ENCODE measurements at regions not wholly inside any gene's neighbourhood (a gene's known extent, or its start where the extent isn't known, plus 50 kb on each side); places are given as distances from the start of the nearest gene placed in this dataset.
A peak's percentile ranks its signal among the peaks of the same experiment; 100 is the strongest.

GRCh38 chr17:65405563-65405962 lies 155.9 kb downstream of the AXIN2 start:
- DNase-seq (ENCODE audit: low read depth): no peak

DNA sequence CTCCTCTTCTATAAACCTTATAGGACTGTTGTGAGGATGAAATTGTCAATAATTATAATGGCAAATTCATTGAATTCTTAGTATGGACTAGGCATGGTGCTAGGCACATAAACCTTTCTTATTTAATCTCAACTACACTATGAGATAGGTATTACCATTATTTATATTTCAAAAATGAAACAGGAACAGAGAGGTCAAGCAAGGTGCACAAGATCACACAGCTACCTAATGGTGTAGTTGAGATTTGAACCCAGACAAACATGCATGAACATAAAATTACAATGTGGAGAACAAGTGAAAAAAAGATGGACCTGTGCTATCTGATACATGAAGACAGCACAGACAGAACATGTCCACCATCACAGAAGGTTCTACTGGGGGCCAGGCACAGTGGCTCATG lies 156.7 kb downstream of the AXIN2 start:
- DNase-seq (ENCODE audit: low read depth): no peak

- DNase-seq (ENCODE audit: low read depth): no peak
Measured at GRCh38 chr17:65403626-65404025, 157.8 kb downstream of the AXIN2 start.

DNA sequence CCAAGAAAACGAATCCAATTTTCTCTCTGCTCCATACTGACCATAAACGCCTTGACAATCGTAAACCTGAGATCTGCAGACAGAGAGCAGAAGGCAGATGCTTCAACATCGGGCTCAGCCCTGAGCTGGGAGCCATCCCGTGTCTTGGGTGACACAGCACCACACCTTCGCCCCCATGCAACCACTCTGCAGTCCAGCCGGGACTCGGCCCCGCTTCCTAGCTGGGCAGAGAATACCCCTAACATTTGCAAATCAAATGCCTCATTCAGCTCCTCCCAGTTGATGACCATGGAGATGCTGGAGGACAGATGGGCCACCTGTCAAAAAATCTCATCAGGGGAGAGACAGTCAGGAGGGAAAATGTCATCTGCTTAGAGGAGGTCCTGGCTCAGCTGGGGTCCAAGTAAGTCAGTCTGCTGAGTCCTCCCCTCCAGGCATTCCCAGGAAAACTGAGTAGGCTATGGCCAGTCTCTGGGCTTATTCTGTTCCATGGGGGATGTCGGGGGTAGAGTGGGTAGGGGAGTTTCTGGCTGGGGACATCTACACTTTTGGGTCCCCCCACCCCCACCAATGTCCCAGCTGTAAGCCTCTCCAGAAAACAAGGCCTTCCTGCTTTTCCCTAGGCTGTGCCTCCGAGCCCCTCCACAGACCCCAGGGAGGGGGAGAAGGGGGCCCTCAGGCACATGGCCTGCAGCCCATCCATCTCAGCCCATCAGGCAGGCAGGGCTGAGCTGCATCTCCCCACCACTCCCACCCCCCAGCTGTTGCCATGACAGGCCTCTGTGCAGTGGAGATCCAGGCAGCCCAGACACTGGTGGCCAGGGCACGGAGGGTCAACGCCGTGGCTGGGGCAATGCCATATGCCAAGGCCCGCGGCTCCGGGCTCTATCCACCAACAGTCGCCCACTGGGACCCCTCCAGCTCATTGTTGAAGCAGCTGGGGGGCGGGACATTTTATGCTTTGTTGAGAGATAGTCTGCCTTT lies 158.6 kb downstream of the AXIN2 start:
- DNase-seq (ENCODE audit: low read depth): no peak

GRCh38 chr17:65401561-65401960 lies 159.9 kb downstream of the AXIN2 start:
- DNase-seq (ENCODE audit: low read depth): no peak

DNA sequence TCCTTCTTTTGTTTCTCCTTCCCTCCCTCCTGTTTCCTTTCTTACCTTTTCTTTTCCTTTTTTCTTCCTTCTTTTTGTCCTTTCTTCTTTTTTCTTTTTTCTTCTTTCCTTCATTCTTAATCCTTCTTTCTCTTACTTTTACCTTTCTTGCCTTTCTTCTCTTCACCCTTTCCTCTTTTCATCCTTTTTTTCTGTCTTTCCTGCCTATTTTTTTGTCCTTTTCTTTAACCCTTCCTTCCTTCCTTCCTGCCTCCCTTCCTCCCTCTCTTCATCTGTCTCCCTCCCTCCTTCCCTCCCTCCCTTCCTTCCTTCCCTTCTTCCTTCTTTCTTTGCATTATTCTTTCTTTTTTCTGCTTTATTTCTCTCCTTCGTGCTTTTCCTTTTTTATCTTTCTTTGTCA lies 160.7 kb downstream of the AXIN2 start:
- DNase-seq (ENCODE audit: low read depth): no peak

DNA sequence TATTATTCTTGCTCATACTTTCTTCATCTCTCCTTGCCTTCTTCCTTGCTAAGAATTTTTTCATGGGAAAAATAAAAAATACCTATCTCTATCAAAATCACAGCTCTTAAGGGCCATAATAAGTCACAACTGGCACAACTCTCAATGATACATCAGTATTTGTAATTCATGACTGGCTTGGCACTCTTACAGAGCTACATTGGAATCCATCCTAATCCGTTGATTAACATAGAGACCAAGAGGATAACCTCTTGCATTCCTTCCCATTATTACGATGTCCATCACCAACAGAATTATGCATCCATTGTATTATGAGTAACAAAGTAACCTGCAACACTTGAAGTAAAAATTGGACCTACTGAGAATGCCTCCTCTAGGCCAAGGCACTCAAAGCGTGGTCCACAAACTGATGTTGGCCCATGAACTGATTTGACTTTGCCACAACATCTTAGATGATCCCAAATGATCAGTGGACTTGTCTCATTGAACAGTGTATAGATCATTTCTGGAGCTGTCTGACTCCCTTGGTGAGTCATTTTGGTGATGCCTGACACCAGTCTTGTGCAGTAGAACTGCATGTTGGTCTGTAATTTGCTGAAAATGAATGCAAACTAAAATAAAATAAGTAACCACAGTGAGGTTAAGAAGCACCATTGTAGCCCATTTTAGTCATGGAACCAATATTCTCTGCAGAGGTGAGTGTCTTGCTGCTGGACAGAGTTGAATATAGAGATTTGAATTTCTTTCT lies 163.2 kb downstream of the AXIN2 start:
- DNase-seq (ENCODE audit: low read depth): no peak

GRCh38 chr17:65395924-65396323 lies 165.5 kb downstream of the AXIN2 start:
- no peak for DNase-seq (ENCODE audit: low read depth)

- DNase-seq (ENCODE audit: low read depth): no peak
Measured at GRCh38 chr17:65394811-65395472, 166.5 kb downstream of the AXIN2 start.

DNA sequence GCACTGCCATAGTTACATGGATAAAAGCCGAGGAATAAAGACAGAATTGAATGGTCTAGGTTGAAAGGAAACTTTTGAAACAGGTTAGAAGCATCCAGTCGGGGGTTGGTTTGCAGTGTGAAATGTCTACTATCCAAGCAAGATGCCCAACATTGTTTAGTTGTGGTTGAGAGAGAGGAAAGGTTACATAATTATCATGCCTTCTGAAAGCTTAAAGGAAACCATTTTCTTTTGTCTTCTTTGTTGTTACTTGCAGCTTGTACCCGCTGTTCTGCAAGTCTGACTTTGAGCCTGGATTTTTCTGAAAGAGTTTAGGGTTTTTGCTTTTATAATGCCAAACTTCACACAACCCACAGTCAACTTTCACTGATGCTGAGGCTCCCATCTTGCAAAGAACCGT lies 167.9 kb downstream of the AXIN2 start:
- DNase-seq (ENCODE audit: low read depth): no peak

DNA sequence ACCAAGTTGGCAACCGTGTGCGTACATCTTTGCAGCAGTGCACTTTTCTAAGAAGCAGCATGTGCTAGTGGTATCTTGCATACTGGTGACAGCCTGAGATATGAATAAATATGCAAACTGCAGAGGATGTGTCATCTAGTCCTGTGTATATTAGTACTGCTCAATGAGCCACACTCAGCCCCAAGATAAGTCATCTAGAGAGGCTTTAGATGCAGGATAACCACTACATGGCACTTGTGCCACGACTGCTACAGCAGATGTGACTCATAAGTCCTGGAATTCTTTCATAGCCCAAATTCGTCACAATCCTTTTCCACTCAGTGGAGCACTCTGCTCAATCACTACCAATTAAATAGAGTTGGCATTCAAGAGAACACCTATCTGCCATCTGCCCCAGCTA lies 171.5 kb downstream of the AXIN2 start:
- peak; percentile 49 for DNase-seq (ENCODE audit: low read depth)

DNA sequence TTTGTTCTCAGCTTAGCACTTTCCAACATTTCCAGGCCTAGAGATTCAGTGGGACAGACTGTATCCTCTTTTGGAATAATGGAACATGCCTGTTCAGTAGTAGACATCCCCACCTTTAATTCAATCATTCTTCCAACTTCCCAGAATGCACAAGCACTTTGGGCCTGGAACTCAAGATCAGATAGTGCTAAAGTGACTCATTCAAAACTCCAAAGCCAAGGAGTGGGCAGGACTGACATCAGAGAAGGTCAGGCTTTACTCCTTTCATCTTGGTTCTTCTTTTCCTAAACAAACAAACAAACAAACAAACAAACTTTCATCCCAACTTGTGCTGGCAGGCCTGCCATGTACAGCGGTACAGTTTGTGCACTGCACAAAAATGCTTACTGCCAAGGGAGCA lies 172.0 kb downstream of the AXIN2 start:
- DNase-seq (ENCODE audit: low read depth): peak; percentile 9

- DNase-seq (ENCODE audit: low read depth): no peak
Measured at GRCh38 chr17:65388911-65389310, 172.5 kb downstream of the AXIN2 start.

DNA sequence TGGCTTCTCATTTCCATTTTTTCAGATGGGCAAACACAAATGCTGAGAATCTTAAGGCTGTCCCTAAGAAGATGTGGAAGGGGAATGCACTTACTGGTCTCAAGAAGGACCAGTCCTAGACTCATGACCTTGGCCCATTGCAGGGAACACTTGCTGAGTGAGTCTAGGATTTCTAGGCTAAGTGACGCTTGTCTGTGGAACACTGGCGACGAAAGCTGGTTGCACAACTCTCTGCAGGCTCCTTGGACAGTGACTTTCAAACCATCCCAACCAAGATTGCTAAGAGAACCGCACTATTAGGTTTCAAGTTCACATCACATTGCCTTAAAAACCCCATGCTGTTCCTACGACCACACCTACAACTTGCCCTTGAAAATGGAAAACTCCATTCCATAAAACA lies 174.1 kb downstream of the AXIN2 start:
- DNase-seq (ENCODE audit: low read depth): no peak

DNA sequence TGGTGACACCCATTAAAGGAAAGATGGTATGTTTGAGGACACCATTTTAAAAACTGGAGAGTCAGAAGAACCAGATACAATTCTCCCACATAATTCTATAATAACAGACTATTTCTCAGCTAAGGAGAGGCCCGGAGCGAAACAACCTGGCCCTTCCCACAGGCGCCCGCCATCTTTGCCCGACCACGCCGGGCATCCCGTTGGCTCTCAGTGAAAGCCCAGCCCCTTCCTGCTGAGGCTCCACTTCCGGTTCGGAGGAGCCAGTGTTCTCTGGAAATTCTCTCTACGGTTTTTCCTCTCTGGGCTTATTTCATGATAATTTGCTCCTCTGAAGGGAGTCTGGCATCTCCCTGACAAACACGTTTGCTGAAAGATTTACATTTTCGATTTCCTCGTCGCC lies 175.7 kb downstream of the AXIN2 start:
- DNase-seq (ENCODE audit: low read depth): no peak

DNA sequence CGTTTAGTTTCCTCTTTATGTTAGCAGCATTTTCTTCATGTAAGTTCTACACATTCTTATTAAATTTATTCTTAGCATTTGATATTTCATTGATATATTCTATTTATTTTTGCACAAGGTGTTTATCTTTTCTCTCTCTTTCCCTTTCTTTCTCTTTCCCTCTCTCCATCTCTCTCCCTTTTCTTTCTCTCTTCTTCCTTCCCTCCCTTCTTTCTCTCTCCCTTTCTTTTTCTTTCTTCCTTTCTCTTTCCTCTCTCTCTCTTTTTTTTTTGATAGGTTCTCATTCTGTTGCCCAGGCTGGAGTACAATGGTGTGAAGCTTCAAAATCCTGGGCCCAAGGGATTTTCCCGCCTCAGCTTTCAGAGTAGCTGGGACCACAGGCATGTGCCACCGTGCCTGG lies 176.4 kb downstream of the AXIN2 start:
- DNase-seq (ENCODE audit: low read depth): no peak

DNA sequence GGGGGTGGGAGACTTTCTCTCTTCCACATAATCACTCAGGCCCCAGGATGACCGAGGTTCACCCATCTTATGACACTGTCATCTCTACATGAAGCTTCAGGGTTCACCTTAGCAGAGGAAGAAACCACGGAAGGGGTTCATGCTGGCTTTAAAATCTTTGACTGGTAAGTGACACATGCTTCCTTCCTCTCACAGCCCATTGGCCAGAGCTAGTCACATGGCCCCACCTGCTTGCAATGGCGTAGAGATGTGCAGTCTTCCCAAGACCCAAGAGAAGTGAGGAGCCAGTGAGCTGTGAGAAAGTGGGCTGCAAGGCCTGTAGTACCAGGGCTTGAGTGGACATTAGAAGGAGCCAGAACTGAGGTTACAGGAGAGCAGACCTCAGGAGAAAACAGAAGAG lies 180.3 kb downstream of the AXIN2 start:
- no peak for DNase-seq (ENCODE audit: low read depth)

DNA sequence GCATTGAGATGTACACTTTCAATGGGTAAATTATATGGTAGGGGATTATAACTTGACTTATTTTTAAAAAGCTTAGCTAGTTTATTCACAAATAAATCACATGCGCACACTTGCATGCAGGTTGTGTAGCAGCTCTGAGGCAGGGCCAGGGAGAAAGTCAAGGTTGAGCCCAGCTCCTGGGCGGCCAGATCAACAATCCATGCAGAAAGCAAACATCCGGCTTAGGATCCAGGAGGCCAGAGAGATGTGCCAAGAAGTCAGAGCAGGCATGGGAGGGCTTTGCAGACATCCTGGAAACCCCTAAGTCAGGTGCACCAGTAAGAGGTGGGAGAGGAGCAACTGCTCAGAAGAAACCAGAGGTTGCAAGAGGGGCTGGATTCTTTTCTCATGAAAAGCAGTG lies 186.5 kb downstream of the AXIN2 start:
- DNase-seq (ENCODE audit: low read depth): no peak

- DNase-seq (ENCODE audit: low read depth): no peak
Measured at GRCh38 chr17:65371702-65372101, 189.7 kb downstream of the AXIN2 start.

GRCh38 chr17:65370669-65371131 lies 190.7 kb downstream of the AXIN2 start:
- DNase-seq (ENCODE audit: low read depth): no peak

- DNase-seq (ENCODE audit: low read depth): no peak
Measured at GRCh38 chr17:65368341-65368740, 193.1 kb downstream of the AXIN2 start.

GRCh38 chr17:65366102-65366844 lies 195.2 kb downstream of the AXIN2 start:
- DNase-seq (ENCODE audit: low read depth): no peak

All from stromal cell of bone marrow (primary cell).